HG02571 (cell line): ENCODE measurements at regions not wholly inside any gene's neighbourhood (a gene's known extent, or its start where the extent isn't known, plus 50 kb on each side); places are given as distances from the start of the nearest gene placed in this dataset.

Experiments used
- ATAC-seq: cut with Tn5 transposase; IDR thresholded peaks from one replicate; pipeline ENCODE4 v1.9.1; 2021; ENCODE audit warnings: mild to moderate bottlenecking, moderate library complexity; ENCODE audit not compliant: unreplicated experiment

DNA sequence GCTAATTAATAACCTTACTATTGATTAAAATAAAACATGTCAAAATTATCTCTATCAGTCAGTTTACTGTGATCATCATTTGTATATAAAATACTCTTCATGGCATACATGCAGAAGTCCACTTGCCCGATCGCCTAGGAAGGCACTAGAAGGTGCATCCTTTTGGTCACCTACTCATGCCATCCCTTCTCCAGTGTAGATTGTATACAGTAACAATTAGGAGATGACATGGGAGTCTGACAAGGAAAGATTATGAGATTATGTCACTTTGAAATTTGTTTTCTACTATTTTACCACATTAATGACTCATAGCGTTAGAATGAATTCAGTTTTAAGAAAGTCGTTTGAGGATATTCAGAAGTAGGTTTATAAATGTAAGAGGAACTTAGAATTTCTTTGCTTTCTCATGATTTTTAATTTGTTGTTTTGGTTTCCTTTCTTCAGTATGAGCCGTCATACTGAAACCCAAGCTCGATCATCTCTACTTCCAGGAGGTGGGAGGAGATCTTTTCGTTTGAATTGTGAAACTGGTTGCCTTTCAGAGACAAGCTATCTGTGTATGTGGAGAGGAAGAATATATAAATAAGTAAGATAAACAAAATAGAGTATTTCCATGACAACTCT lies 51.1 kb upstream of the UNC5C start:
- ATAC-seq: peak; percentile 70
